ENCODE measurements at regions not wholly inside any gene's neighbourhood (a gene's known extent, or its start where the extent isn't known, plus 50 kb on each side); places are given as distances from the start of the nearest gene placed in this dataset.

- no peak for DNase-seq (ENCODE audit: low read depth in 2 of 3, low spot score in 2 of 3)
These were observed 489.9 kb downstream of the SOX2 start for GRCh38 chr3:182201456-182202168.

- DNase-seq (ENCODE audit: low read depth in 2 of 3, low spot score in 2 of 3), result no peak
These were observed 500.9 kb downstream of the SOX2 start for GRCh38 chr3:182212479-182213076.

GRCh38 chr3:182214416-182214815 is 502.7 kb downstream of the SOX2 start:
- no peak for DNase-seq (ENCODE audit: low read depth in 2 of 3, low spot score in 2 of 3)

- no peak for DNase-seq (ENCODE audit: low read depth in 2 of 3, low spot score in 2 of 3)
These were observed 504.2 kb downstream of the SOX2 start for GRCh38 chr3:182215881-182216280.

- no peak for DNase-seq (ENCODE audit: low read depth in 2 of 3, low spot score in 2 of 3)
These were observed 504.7 kb downstream of the SOX2 start for GRCh38 chr3:182216311-182216970.

- no peak for DNase-seq (ENCODE audit: low read depth in 2 of 3, low spot score in 2 of 3)
These were observed 508.3 kb downstream of the SOX2 start for GRCh38 chr3:182220013-182220412.

GRCh38 chr3:182220471-182220870 is 508.7 kb downstream of the SOX2 start:
- DNase-seq (ENCODE audit: low read depth in 2 of 3, low spot score in 2 of 3), result no peak

GRCh38 chr3:182226995-182227394 is 515.3 kb downstream of the SOX2 start:
- DNase-seq (ENCODE audit: low read depth in 2 of 3, low spot score in 2 of 3), result no peak

- DNase-seq (ENCODE audit: low read depth in 2 of 3, low spot score in 2 of 3), result no peak
These were observed 521.7 kb downstream of the SOX2 start for GRCh38 chr3:182233405-182233804.

- DNase-seq (ENCODE audit: low read depth in 2 of 3, low spot score in 2 of 3), result no peak
These were observed 522.2 kb downstream of the SOX2 start for GRCh38 chr3:182233957-182234356.

GRCh38 chr3:182234881-182235280 is 523.2 kb downstream of the SOX2 start:
- DNase-seq (ENCODE audit: low read depth in 2 of 3, low spot score in 2 of 3), result no peak

- no peak for DNase-seq (ENCODE audit: low read depth in 2 of 3, low spot score in 2 of 3)
These were observed 523.8 kb downstream of the SOX2 start for GRCh38 chr3:182235504-182235903.

- DNase-seq (ENCODE audit: low read depth in 2 of 3, low spot score in 2 of 3), result no peak
These were observed 526.4 kb downstream of the SOX2 start for GRCh38 chr3:182238126-182238525.

GRCh38 chr3:182239316-182239715 is 527.6 kb downstream of the SOX2 start:
- no peak for DNase-seq (ENCODE audit: low read depth in 2 of 3, low spot score in 2 of 3)

GRCh38 chr3:182240474-182240873 is 528.7 kb downstream of the SOX2 start:
- DNase-seq (ENCODE audit: low read depth in 2 of 3, low spot score in 2 of 3), result no peak

GRCh38 chr3:182241196-182241765 is 529.6 kb downstream of the SOX2 start:
- no peak for DNase-seq (ENCODE audit: low read depth in 2 of 3, low spot score in 2 of 3)

GRCh38 chr3:182241766-182242488 is 530.2 kb downstream of the SOX2 start:
- no peak for DNase-seq (ENCODE audit: low read depth in 2 of 3, low spot score in 2 of 3)

- DNase-seq (ENCODE audit: low read depth in 2 of 3, low spot score in 2 of 3), result no peak
These were observed 530.8 kb downstream of the SOX2 start for GRCh38 chr3:182242489-182242942.

GRCh38 chr3:182243625-182244024 is 531.9 kb downstream of the SOX2 start:
- no peak for DNase-seq (ENCODE audit: low read depth in 2 of 3, low spot score in 2 of 3)

- no peak for DNase-seq (ENCODE audit: low read depth in 2 of 3, low spot score in 2 of 3)
These were observed 532.7 kb downstream of the SOX2 start for GRCh38 chr3:182244222-182244971.

GRCh38 chr3:182245059-182245458 is 533.3 kb downstream of the SOX2 start:
- no peak for DNase-seq (ENCODE audit: low read depth in 2 of 3, low spot score in 2 of 3)
